Natural killer cell treated with Interleukin-12 subunit alpha and Interleukin-12 subunit beta and Interleukin-15 and Interleukin-18, amount 100 ng/mL, for 72 hours (primary cell): ENCODE measurements at regions not wholly inside any gene's neighbourhood (a gene's known extent, or its start where the extent isn't known, plus 50 kb on each side); places are given as distances from the start of the nearest gene placed in this dataset.
"Not testable (repeated sequence)": the region's sequence is repeated elsewhere in the genome, so short reads cannot be mapped to it uniquely, and the experiment has no call there.

Source experiments
- ATAC-seq, 2 donors: fragments of 150-1000 bp; cut with Tn5 transposase in 1 of 2; sonication (Bioruptor Pico), chemical (Tn5 transposase) in 1 of 2; 2 replicates each; pipeline ENCODE4 v1.10.0; 2021
- DNase-seq: peaks from one replicate; pipeline ENCODE4 v3.0.0; 2022; ENCODE audit warnings: low spot score
- H3K27ac Mint-ChIP-seq, 2 donors: 1 replicate in 1 of 2; 2 replicates in 1 of 2; pipeline ENCODE4 v1.8.0; 2022; ENCODE audit warnings: mixed read lengths in 2 of 2, mild to moderate bottlenecking in 1 of 2, moderate library complexity in 1 of 2
- H3K27me3 Mint-ChIP-seq, 2 donors: 1 replicate in 1 of 2; 2 replicates in 1 of 2; pipeline ENCODE4 v1.8.0; 2022; ENCODE audit warnings: mixed read lengths in 2 of 2
- H3K36me3 Mint-ChIP-seq: one replicate; pipeline ENCODE4 v1.8.0; 2022; ENCODE audit warnings: mixed read lengths
- H3K4me1 Mint-ChIP-seq, 2 donors: 1 replicate in 1 of 2; 2 replicates in 1 of 2; pipeline ENCODE4 v1.8.0; 2022; ENCODE audit warnings: low read depth in 2 of 2, mixed read lengths in 2 of 2, mild to moderate bottlenecking in 1 of 2
- H3K4me3 Mint-ChIP-seq: one replicate; pipeline ENCODE4 v1.8.0; 2022; ENCODE audit warnings: mixed read lengths
- H3K9me3 Mint-ChIP-seq: 2 replicates; pipeline ENCODE4 v1.8.0; 2022; ENCODE audit warnings: mixed read lengths

DNA sequence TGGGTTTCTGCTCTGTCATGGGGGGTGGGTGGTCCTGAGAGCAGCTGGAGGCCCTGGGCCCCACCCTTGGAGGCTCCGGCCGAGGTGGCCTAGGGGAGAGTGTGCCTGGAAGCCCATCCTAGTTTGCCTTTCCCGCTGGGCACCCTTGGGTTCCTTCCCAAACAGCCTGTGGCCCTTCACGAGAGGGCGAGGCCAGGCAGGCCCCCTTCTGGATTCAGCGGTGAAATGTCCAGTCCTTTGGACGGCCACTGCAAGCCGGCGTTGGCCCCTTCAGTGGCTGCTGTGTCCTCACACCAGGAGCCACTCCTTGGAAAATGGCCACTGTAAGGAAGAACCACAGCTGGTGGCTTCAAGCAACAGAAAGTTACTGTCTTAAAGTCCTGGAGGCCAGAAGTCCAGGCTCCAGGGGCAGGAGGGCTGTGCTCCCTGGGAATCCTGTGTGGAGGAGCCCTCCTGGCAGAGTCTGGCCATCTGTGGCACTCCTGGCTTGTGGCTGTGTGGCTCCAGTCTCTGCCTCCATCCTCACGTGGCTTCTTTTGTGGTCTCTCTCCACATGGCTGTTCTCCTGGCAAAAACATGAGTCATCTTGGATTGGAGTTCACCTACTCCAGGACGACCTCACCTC, 854.1 kb downstream of the TBC1D22A start:
- Mint-ChIP-seq H3K36me3 (no peaks in the 10 kb centered on the region), H3K4me3 (no peak overlapping the region), H3K27ac (no peak overlapping the region), H3K9me3 (no peaks in the 10 kb centered on the region), H3K4me1 (no peaks in the 10 kb centered on the region), H3K27me3 (peaks cover 0 to 3% of the 10 kb centered on the region in 2 donors)
- no peak for ATAC-seq
- no peak for DNase-seq

DNA sequence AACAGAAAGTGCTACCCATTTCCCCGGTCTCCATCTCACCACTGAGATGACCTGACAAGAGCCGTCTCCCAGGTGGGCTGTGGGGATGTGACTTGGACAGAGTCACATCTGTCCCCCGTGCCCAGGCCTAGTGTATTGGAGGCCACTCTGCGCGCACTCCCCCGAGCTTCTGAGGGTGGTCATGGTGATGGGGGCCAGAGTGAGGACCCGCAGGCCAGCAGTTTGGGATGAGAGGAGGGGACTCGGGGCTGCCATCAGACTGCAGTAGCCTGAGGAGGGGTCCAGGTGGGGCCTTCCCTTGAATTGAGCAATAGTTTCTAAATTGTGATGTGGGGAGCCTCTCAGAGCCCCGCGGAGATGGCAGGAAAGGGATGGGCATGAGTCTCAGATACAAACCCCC, 852.6 kb downstream of the TBC1D22A start:
- Mint-ChIP-seq H3K4me1 (no peaks in the 10 kb centered on the region), H3K4me3 (no peak overlapping the region), H3K9me3 (no peaks in the 10 kb centered on the region), H3K36me3 (no peaks in the 10 kb centered on the region), H3K27me3 (peaks cover 0 to 3% of the 10 kb centered on the region in 2 donors), H3K27ac (no peak overlapping the region)
- no peak for DNase-seq
- ATAC-seq, result no peak

DNA sequence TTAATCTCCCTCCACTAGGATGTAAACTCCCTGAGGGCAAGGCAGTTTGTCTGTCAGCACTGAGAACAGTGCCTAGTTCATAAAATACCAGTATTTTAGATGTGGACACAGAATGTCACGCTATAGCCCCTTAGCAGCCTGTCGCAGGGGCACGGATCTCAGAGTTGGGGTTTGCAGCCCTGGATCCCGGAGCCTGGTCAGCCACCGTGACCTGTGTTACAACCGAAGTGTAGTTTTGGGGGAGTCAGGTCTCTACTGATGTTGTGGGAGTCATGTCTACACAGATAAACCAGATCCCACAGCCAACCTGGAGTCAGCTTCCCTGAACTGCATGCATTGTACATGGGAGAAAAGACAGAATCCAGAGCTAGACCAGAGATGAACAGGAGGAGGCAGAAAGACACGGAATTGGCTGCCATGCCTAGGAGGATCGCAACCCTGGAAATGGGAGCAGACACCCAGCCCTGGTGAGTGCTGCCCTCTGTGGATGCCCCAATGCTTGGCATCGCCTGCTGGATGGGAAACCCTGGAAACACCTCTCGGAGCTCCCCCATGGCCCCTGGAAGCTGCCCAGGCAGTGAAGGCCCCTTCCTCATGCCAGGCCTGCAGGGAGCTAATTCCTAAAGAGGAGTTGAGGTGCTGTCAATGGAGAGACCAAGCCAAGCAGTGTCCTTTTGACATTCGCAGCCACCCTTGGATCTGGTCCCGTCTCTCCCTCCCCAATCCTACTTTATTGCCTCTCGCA, 851.3 kb downstream of the TBC1D22A start:
- ATAC-seq, result no peak

DNA sequence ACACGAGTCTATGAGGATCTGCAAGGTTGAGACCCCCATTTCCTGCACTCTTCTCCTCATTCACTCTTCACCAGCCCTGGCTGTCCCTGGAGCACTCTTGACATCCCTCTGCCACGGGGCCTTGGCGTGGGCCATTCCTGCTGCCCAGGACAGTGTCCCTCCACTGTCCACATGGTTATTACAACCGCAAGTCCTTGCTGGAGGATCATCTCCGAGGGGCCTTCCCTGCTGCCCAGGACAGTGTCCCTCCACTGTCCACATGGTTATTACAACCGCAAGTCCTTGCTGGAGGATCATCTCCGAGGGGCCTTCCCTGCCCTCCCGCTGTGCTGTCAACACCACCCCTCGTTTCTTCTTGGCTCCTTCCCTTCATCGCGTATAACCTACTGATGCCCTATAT, 850.7 kb downstream of the TBC1D22A start:
- DNase-seq, H3K27ac Mint-ChIP-seq, H3K4me3 Mint-ChIP-seq, H3K9me3 Mint-ChIP-seq, ATAC-seq, H3K4me1 Mint-ChIP-seq, H3K36me3 Mint-ChIP-seq, H3K27me3 Mint-ChIP-seq: not testable (repeated sequence)

More for the DNA sequence above, 851.3 kb downstream of the TBC1D22A start:
- no peak for DNase-seq
- H3K9me3 Mint-ChIP-seq, result no peaks in the 10 kb centered on the region
- H3K27me3 Mint-ChIP-seq, result peaks cover 0 to 9% of the 10 kb centered on the region in 2 donors
- no peak overlapping the region for H3K4me3 Mint-ChIP-seq
- H3K36me3 Mint-ChIP-seq, result no peaks in the 10 kb centered on the region
- no peaks in the 10 kb centered on the region for H3K4me1 Mint-ChIP-seq
- no peak overlapping the region for H3K27ac Mint-ChIP-seq

GRCh38 chr22:47612311-47612910, 850.0 kb downstream of the TBC1D22A start:
- no peaks in the 10 kb centered on the region for H3K4me1 Mint-ChIP-seq
- DNase-seq (no peak), ATAC-seq (no peak)
- H3K4me3 Mint-ChIP-seq, result no peak overlapping the region
- H3K27ac Mint-ChIP-seq, result no peak overlapping the region
- no peaks in the 10 kb centered on the region for H3K36me3 Mint-ChIP-seq
- peaks cover 0 to 7% of the 10 kb centered on the region in 2 donors for H3K27me3 Mint-ChIP-seq
- no peaks in the 10 kb centered on the region for H3K9me3 Mint-ChIP-seq

DNA sequence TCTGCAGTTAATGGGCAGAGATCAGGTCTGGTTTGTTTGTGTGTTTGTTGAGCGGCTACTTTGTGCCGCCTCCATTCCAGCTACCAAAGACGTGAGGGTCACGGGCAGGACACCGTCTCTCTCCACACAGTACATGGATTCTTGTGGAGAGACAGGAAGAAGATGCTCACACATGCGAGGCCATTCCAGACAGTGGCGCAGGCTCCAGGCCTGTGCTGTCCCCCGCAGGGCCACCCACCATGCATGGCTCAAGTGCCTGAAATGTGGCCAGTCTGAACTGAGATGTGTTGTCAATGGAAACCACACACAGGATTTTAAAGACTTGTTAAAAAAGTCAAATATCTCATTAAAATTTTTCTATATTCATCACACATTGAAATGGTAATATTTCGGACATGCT, 848.3 kb downstream of the TBC1D22A start:
- H3K4me1 Mint-ChIP-seq, result no peaks in the 10 kb centered on the region
- no peak overlapping the region for H3K4me3 Mint-ChIP-seq
- no peaks in the 10 kb centered on the region for H3K9me3 Mint-ChIP-seq
- DNase-seq, result no peak
- H3K27ac Mint-ChIP-seq, result no peak overlapping the region
- H3K36me3 Mint-ChIP-seq, result no peaks in the 10 kb centered on the region
- no peak for ATAC-seq
- peaks cover 0 to 7% of the 10 kb centered on the region in 2 donors for H3K27me3 Mint-ChIP-seq

GRCh38 chr22:47610281-47610680, 847.8 kb downstream of the TBC1D22A start:
- Mint-ChIP-seq H3K36me3 (no peaks in the 10 kb centered on the region), H3K9me3 (no peaks in the 10 kb centered on the region), H3K4me3 (no peak overlapping the region), H3K27ac (no peak overlapping the region), H3K27me3 (peaks cover 0 to 7% of the 10 kb centered on the region in 2 donors), H3K4me1 (no peaks in the 10 kb centered on the region)
- no peak for DNase-seq
- ATAC-seq, result no peak

DNA sequence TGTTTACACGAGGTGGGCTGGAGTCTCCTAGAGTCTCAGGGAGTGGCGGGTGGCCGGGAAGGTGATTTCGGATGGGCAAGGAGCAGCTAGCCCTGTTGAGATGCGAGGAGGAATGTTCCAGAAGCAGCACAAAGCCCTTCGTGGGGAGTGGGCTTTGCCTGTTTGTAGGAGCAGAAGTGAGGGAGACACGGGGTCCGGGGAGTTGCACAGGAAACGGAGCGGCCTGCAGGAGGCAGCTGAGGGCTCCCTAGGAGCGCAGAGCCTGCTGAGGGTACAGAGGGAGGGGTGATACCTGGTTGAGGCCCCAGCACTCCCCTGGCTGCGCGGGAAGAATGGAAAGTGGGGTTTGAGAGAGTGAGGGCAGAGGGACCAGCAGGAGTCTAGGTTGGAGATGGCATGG, 847.2 kb downstream of the TBC1D22A start:
- no peak overlapping the region for H3K4me3 Mint-ChIP-seq
- peaks cover under 1 to 7% of the 10 kb centered on the region in 2 donors for H3K27me3 Mint-ChIP-seq
- no peaks in the 10 kb centered on the region for H3K4me1 Mint-ChIP-seq
- H3K36me3 Mint-ChIP-seq, result no peaks in the 10 kb centered on the region
- no peak overlapping the region for H3K27ac Mint-ChIP-seq
- no peaks in the 10 kb centered on the region for H3K9me3 Mint-ChIP-seq
- ATAC-seq, result no peak
- DNase-seq, result no peak

GRCh38 chr22:47608421-47608820, 846.0 kb downstream of the TBC1D22A start:
- ATAC-seq, result no peak

GRCh38 chr22:47607486-47607885, 845.0 kb downstream of the TBC1D22A start:
- Mint-ChIP-seq H3K36me3 (no peaks in the 10 kb centered on the region), H3K4me3 (no peak overlapping the region), H3K27ac (no peak overlapping the region), H3K27me3 (peaks cover 7% of the 10 kb centered on the region in 2 donors), H3K4me1 (no peaks in the 10 kb centered on the region), H3K9me3 (no peaks in the 10 kb centered on the region)
- no peak for DNase-seq
- no peak for ATAC-seq

More at GRCh38 chr22:47608421-47608820, 846.0 kb downstream of the TBC1D22A start:
- Mint-ChIP-seq H3K4me1 (no peaks in the 10 kb centered on the region), H3K36me3 (no peaks in the 10 kb centered on the region), H3K27ac (no peak overlapping the region), H3K4me3 (no peak overlapping the region), H3K9me3 (no peaks in the 10 kb centered on the region), H3K27me3 (peaks cover 7% of the 10 kb centered on the region in 2 donors)
- DNase-seq, result no peak

DNA sequence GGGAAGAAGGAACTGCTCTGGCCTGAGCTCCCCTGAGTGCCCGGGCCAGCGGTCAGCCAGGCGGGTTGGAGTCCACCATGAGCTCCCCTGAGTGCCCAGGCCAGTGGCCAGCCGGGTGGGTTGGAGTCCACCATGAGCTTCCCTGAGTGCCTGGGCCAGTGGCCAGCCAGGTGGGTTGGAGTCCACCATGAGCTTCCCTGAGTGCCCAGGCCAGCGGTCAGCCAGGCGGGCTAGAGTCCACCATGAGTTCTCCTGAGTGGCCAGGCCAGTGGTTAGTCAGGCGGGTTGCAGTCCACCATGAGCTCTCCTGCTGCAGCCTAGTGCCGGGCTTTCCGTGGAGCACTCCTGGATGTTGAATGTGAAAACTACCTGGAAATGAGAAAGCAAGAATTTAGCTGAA, 844.0 kb downstream of the TBC1D22A start:
- Mint-ChIP-seq H3K27me3 (peaks cover 14 to 15% of the 10 kb centered on the region in 2 donors), H3K4me1 (no peaks in the 10 kb centered on the region), H3K4me3 (no peak overlapping the region), H3K36me3 (no peaks in the 10 kb centered on the region), H3K27ac (no peak overlapping the region), H3K9me3 (no peaks in the 10 kb centered on the region)
- no peak for DNase-seq
- no peak for ATAC-seq

GRCh38 chr22:47605886-47606285, 843.4 kb downstream of the TBC1D22A start:
- Mint-ChIP-seq H3K27me3 (peaks cover 19 to 20% of the 10 kb centered on the region in 2 donors), H3K36me3 (no peaks in the 10 kb centered on the region), H3K4me3 (no peak overlapping the region), H3K27ac (no peak overlapping the region), H3K4me1 (no peaks in the 10 kb centered on the region), H3K9me3 (no peaks in the 10 kb centered on the region)
- DNase-seq (no peak), ATAC-seq (peak in 1 of 2 donors; percentile 8)

- H3K27me3 Mint-ChIP-seq, result peaks cover 19 to 20% of the 10 kb centered on the region in 2 donors
- no peak overlapping the region for H3K4me3 Mint-ChIP-seq
- DNase-seq (no peak), ATAC-seq (no peak)
- H3K4me1 Mint-ChIP-seq, result no peaks in the 10 kb centered on the region
- H3K9me3 Mint-ChIP-seq, result no peaks in the 10 kb centered on the region
- H3K27ac Mint-ChIP-seq, result no peak overlapping the region
- H3K36me3 Mint-ChIP-seq, result no peaks in the 10 kb centered on the region
Observed at GRCh38 chr22:47605441-47605840, 843.0 kb downstream of the TBC1D22A start.

GRCh38 chr22:47604563-47604962, 842.1 kb downstream of the TBC1D22A start:
- ATAC-seq (no peak), DNase-seq (no peak)
- H3K27ac Mint-ChIP-seq, result no peak overlapping the region
- H3K36me3 Mint-ChIP-seq, result no peaks in the 10 kb centered on the region
- no peak overlapping the region for H3K4me3 Mint-ChIP-seq
- H3K27me3 Mint-ChIP-seq, result peaks cover 15 to 20% of the 10 kb centered on the region in 2 donors
- H3K4me1 Mint-ChIP-seq, result no peaks in the 10 kb centered on the region
- no peaks in the 10 kb centered on the region for H3K9me3 Mint-ChIP-seq
